HG03025 (cell line): ENCODE measurements at regions not wholly inside any gene's neighbourhood (a gene's known extent, or its start where the extent isn't known, plus 50 kb on each side); places are given as distances from the start of the nearest gene placed in this dataset.

Experiments
- ATAC-seq: cut with Tn5 transposase; IDR thresholded peaks from one replicate; pipeline ENCODE4 v1.9.1; 2021; ENCODE audit warnings: mild to moderate bottlenecking, moderate library complexity; ENCODE audit not compliant: unreplicated experiment, low FRiP score

DNA sequence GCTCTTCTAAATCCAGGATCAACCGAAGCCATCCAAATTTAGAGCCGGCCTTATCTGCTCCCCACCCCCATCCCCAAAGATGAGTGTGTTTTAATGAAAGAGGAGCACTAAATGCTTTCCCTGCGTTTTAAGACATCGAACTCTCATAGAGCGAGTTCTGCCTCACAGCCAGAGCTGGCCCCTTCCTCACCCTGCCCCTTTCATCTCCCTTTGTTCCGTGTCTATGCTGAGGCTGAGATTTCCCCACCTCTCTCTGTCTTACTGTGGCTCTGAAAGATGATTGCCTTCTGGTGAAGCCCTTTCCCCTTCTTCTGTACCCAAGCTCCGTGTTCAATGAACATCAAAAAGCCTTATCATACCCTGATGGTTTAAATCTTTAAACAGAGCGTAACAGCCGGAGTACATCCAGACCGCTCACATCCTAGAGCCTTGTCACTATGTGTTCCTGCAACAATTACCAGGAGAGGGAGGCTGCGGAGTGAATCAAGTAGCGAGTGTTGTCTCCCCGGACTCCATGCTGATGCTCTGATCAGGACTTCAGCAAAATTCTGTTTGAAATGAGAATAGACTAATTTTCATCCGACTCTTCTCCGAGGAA lies 110.1 kb downstream of the ZNF326 start:
- no peak for ATAC-seq

DNA sequence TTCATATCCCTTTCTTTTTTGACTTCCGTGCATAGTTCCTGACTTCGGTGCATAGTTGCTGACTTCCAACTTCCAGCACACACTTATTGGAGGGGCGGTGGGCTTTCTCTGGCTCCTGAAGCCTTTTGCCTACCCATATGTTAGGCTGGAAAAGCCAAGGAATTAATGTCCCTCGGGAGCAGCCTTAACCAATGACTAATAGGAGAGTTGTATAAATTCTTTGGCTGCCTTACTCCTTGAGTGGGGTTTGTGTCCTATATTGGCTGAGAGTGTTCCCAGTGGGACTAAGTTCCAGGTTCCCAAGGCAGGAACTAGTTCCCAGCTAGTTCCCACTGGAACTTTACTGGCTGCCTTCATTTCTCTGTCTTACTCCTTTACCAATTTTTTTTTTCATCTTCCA lies 105.7 kb downstream of the ZNF326 start:
- ATAC-seq = no peak

- no peak for ATAC-seq
Measured at GRCh38 chr1:90092441-90092840, 97.5 kb downstream of the ZNF326 start.
